Forelimb muscle (tissue), 1 donor: ENCODE measurements at regions not wholly inside any gene's neighbourhood (a gene's known extent, or its start where the extent isn't known, plus 50 kb on each side); places are given as distances from the start of the nearest gene placed in this dataset.
"Not testable (repeated sequence)": the region's sequence is repeated elsewhere in the genome, so short reads cannot be mapped to it uniquely, and the experiment has no call there.

Experiments used
- DNase-seq: peaks from one replicate; pipeline ENCODE4 v3.0.0-alpha.2; 2013; ENCODE audit warnings: low read depth

DNA sequence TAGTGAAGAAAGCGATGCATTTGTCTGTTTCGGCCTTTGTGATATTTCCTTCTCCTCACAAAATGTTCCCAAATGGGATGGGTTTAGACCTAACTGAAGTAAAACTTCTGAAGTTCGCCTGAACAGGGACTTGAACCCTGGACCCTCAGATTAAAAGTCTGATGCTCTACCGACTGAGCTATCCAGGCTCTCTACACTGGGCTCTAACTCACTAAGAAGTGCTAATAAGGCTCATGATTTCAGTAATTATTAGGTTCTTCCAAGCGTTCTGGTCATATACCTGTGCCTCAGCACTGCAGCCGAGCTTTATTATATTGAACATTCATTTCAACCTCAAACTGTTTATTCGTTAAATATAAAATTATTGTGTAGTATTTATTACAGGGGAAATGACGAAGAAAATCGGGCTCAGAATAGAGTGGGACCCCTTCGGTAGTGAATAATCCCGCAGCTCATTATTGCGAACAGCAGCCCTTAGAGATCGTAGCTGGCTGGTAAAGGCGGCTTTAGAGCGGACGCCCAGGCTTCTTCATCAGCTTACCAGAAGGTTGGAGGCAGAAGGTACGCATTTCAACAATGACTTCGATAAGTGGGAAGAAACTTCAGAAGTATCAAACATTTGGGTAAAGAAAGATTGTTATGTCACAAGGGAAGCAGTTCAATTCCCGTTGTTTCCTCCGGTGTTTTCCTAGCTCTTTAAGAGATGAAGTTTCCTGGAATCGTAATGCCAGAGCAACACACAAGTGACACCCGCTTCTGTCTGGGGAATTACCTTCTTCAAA lies 119.0 kb upstream of the ZNF184 start:
- no peak for DNase-seq

DNA sequence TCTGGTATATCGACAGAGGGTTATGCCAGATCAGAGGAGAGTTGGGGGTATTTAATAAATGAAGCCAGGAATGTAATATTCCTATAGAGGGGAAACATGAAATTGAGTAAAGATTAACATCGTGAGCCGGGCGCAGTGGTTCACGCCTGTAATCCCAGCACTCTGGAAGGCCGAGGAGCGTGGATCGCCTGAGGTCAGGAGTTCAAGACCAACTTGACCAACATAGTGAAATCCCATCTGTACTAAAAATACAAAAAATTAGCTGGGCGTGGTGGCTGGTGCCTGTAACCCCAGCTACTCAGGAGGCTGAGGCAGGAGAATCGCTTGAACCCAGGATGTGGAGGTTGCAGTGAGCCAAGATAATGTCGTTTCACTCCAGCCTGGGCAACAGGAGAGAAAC lies 112.4 kb upstream of the ZNF184 start:
- DNase-seq: not testable (repeated sequence)

DNA sequence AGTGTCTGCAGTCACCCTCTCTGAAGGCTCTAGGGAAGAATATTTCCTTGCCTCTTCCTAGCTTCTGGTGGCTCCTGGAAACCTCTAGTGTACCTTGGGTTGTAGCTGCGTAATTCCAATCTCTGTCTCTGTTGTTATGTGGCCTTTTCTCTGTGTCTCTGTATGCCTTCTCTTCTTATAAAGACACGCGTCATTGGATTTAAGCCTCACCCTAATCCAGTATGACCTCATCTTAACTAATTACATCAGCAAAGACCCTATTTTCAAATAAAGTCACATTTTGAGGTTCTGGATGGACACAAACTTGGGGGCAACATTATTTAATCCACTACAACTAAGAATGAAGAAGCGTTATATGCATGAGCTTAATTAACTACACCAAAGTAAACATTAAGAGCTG lies 111.4 kb upstream of the ZNF184 start:
- DNase-seq: no peak

DNA sequence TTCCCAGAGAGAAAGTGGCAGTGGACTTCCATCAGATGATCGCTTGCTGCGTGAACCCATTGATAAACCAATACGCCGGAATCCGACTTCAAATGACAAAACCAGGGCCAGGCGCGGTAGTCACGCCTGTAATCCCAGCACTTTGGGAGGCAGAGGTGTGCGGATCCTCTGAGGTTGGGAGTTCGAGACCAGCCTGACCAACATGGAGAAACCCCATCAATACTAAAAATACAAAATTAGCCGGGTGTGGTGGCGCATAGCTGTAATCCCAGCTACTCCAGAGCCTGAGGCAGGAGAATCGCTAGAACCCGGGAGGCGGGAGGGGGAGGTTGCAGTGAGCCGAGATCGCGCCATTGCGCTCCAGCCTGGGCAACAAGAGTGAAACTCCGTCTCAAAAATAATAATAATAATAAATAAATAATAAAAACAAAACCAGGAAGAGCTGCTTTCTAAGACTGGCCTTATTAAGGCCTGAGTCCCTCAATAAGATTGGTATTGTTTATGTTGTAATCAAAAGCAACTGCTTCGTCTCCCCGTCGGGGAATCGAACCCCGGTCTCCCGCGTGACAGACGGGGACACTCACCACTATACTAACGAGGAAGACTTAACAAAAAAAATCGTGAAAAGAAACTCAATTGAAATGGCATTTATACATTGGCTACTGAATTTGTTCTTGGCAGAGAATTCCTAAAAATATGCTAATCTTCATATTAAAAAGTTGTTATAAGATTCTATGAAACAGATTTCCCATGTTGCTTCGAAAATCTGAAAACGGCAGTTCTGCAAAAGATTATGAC lies 110.2 kb upstream of the ZNF184 start:
- DNase-seq: no peak

DNA sequence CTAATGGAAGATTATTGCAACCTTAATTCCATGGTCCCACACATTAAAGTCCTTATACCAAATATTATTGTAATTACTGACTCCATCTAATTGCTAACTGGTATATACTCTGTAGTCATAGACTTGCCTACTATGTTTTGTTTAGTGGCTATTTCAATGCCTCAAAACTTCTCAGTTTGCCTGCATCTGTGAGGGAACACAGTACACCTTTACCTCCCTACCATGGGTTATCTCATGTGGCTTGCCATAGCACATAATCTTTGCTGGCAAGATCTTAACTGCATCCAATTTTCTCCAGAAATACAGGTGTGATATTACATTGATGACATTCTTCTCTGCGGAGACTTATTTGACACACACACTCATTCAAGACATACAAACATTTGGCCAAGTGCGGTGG lies 107.1 kb upstream of the ZNF184 start:
- no peak for DNase-seq

DNA sequence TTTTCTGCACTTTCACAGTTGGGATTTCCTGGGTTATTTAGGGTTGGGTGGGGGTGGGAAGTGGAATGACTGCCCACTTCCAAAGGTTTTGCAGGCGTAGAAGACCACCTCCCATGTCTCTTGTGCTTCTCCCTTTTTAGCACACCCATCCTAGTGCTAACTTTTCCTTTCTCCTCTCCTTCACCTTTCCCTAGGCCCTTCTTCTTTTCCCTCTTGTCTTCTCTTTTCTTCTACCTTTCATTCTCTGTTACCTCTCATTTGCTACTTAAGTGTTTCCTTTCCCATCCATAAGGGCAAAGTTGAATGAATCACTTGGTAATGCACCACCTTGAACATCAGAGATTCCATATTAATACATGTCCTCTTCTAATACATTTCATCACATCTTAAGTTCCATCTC lies 105.0 kb upstream of the ZNF184 start:
- no peak for DNase-seq

DNA sequence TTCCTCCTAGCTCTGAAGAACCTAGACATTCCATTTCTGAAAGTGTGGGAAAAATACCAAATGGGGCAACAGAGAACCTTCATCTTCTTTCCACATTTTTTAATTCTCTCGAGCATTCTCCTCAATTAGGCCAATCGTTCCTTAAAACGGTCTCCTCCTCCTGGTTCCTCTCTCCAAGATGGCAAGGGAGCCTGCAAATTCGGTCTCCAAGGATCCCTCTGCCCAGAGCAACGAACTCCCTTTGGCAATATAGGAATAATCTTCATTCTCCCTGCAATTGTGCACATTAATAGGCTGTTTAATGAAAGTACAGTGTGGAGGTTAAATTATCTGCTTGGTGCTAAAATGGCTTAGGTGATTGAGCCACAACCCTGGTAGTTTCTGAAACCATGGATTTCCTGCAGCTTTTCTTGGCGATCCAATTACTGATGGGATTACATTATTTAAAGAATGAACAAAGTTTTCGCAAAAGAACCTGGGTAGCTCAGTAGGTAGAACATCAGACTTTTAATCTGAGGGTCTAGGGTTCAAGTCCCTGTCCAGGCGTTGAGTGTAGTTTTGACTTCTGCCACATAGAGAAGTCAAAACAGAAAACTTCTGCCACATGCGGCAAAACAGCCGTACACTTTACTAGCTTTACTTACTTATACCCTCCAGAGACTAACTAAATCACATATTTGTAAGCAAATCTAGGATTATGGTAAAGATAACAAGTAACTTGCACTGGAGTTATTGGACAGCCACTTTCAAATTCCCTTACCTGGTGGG lies 102.9 kb upstream of the ZNF184 start:
- no peak for DNase-seq

DNA sequence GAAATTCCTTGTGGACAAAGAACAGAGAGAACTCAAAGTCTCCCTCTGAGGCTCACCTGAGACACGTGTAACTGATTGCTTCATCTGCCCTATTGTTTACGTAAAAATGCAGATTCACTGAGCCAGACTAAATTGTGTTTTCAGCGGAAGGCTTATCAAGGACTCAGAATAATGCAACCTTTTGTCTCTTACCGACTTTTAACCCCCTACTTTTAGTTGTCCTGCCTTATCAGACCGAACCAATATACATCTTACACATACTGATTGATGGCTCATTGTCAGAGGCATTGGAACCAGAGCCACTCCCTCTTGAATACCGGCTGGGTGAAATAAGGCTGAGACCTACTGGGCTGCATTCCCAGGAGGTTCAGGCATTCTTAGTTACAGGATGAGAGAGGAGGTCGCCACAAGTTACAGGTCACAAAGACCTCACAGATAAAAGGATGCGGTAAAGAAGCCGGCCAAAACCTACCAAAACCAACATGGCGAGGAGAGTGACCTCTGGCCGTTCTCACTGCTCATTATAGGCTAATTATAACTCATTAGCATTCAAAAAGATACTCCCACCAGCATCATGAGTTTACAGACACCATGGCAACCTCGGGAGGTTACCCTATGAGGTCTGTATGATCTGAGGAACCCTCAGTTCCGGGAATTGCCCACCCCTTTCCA lies 95.5 kb upstream of the ZNF184 start:
- DNase-seq: no peak

DNA sequence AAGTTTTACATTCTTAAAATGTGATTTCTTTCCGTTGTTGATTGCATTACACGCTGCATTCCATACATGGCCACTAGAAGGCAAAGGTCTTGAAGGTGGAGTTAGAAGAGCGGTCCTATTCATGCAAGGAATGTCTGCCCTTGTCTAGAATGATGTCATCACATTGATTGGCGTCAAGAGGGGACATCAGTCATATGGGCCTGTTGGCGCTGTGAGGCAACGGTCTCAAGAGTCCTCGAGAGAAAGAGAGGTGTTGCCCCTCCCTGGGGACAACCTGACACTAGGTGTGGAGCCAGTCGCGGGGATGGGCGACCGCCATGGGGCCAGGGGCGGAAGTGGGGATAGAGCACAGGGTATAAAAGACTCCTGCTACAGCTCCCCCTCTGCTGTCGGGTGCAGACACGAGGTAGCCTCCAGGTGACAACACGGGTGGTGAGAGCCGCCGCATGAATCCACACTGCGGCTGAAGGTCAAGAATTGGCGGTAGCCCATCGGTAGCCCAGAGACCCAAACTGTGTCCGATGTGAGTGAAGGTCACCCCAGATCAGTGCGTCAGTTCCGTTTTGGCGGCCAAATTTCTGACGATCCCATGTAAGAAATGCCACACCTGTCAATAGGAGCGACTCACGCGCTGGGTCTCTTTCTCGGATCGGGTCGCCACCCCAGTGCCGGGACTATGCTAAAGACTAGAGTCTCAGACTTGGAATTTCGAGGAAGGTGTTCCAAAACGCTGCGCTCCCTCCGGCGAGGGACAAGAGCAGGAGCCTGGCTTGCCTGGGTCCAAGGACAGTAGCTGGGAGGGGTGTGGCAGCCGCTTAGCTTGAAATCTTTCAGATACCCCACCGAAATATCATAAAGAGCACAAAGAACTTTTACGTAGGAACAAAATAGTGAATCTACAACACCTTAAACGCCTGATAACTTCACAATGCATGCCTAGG lies 93.2 kb upstream of the ZNF184 start:
- no peak for DNase-seq

DNA sequence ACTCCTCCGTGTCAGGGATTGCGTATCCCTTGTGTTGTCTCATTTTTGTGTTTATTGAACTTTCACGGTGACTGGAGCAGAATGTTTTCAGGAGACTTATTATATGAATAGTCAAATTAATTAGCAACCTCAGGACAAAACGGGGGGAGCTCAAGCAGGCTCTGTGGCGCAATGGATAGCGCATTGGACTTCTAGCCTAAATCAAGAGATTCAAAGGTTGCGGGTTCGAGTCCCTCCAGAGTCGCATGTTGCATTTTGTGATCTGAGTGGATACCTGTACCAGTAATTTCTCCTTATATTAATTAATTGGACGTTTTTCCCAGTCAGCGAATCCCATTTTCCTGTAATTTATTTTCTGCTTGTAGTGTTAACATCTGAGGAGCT lies 89.1 kb upstream of the ZNF184 start:
- no peak for DNase-seq

DNA sequence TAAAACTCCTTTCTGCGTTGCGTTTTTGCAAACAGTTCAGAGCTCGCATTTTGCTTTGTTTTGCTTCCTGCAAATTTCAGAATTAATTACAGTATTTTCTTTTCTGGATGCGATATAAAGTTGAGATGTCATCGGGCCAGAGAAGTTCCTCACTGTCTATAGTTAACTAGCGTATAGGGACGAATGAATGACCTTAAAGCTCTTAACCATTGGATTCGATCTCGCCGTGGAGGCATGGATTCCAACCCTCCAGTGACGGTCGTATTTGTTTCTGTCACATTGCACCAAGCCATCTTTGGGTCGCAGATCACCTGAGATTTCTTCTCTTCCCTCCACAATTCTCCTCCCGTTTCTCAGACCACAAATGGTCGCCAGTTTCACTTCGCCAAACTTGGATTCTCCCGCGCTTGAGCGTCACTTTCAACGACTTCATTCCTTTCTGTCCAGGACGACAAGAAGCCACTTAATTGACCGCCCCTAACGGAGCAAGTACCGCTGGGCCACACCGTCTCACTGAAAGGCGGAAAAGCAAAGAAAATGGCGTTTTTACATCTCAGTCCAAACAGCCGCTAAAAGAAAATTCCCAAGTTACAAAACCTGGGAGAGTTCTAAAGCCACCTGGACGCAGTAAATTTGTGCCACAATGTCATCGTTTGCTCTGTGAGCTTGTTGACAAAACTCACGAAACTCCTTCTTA lies 85.3 kb upstream of the ZNF184 start:
- no peak for DNase-seq

DNA sequence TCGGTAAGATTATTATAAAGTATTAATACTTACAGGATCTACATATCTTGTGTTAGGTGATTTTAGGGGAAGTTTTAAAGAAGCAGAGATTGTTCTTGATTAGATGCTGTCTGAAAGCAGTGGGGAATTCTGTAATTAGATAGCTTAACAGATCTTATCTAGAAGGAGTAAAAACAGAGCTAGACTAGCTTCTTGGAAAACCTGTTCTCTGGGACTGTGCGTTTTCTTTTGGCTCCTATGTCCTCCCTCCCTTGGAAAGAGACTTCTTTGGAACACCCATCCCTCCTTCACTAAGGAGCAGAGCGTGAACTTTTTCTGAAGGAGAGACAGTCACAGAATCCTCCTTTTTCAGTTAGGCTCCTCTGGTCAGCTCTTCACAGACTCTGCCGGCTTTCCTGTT lies 83.5 kb upstream of the ZNF184 start:
- no peak for DNase-seq

DNA sequence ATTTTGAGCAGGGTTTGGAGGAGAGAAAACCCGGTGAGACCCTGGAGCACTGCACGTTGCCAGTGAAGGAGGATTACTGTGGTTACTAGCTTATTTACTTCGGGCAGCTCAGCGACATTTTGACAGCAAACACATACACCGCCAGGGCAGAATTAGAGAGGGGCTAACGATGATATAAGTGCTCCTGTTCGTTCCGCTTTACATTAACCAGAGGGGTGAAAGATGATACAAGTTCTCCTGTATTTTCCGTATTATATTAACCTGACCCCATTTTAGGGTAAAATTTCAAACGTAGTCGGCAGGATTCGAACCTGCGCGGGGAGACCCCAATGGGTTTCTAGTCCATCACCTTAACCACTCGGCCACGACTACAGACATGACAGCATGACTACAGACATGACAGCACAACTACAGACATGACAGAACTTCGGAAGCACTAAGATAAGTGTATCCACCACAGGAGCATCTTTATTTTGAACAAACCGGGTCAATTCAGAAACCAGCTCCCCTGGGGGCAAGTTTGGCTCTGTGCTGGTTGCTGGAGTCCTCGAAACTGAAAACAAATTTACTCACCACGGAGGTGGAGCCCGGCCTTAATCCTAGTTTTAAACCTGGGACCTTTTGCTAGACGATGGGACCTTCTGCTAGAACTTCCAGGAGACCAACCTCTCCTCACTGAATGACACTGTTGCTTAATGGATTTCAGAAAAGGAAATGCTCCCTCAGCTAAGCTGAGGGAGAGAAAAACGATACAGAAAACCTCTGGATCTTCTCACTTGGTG lies 80.4 kb upstream of the ZNF184 start:
- DNase-seq: no peak

DNA sequence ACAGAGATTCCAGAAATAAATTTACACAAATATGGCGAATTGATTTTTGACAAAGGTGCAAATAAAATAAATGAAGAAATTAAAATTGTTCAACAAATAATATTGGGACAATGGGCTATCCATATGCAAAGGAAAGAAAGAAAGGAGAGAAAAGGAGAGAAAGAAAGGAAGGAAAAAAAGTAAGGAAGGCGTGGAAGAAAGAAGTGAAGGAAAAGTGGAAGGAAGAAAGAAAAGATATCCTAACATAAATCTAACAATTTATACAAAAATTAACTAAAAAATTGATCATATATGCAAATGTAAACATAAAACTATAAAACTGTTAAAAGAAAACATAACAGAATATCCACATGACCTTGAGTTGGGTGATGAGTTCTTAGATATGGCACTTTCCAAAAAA lies 78.7 kb upstream of the ZNF184 start:
- no peak for DNase-seq

DNA sequence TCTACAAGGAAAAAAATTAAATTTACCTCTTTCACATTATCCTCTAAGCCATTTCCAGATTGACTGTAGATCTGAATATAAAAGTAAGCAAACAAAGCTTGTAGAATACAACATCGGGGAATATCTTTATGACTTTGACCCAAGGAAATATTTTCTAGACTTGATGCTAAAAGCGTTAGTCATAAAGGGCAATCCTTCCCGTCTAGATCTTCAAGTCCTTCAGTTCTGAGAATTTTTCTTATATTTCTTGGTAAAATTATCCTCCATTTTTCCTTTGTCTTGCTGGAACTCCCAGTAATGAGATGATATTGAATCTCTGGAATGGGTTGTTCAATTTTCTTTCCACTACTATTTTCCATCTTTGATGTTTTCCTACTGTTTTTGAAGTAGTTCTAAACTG lies 77.8 kb upstream of the ZNF184 start:
- DNase-seq: no peak

DNA sequence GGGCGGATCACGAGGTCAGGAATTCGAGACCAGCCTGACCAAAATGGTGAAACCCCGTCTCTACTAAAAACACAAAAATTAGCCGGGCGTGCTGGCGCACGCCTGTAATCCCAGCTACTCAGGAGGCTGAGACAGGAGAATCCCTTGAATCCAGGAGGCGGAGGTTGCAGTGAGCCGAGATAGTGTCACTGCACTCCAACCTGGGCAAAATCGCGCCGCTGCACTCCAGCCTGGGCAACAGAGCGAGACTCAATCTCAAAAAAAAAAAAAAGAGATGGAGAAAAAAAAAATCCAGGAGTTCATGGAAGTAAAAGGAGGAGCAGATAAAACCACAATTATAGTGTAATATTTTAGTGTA lies 76.3 kb upstream of the ZNF184 start:
- DNase-seq: not testable (repeated sequence)

DNA sequence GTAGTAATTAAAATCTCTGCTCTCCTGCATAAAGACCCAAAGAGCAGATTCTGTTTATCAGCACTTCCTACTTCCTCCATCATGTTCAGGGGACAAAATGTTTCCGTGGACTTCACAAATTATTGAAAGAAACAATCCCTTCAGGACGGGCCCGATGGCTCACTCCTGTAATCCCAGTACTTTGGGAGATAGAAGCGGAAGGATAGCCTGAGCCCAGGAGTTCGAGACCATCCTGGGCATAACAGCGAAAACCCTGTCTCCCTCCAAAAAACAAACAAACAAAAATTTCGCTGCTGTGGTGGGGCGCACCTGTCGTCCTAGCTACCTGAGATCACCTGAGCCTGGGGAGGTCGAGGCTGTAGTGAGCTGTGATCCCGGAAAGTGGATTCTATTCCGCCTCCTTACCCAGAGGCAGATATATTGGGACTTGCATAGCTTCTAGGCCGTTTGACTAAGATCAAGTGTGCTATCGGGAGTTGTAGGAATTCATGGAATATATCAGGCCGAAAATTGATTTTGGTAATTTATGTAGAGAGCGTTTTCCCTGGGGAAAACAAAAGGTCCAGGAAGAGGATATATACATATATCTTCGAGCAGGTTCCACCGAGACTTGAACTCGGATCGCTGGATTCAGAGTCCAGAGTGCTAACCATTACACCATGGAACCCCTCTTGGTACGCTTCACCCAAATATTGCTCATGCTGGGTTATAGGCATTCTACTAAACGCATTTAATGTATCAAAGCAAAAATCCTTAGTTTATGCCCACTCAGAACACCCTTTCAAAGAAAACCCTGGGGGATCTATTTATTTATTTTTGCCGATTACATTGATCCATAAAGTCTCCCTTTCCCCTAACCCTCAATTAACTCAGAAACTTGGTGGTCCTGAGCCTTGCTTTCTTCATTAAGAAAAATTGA lies 74.5 kb upstream of the ZNF184 start:
- no peak for DNase-seq

DNA sequence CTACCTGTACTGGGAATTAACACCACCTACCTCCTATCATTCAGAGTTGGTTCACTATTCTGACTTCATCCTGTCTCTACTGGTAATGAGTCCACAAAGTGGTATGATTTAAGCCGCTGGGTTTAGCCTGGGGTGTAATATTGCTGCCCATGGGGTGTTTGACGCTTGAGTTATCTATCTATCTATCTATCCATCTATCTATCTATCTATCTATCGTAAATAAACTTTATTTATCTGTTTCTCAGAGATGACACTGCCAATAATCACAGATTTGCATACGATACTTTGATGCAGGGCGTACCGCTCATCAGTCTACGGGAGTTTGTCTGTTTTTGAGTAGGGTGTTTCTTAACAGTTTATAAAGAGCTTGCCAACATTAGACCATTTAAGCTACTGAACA lies 73.6 kb upstream of the ZNF184 start:
- no peak for DNase-seq
